Mammary epithelial cell (primary cell): ENCODE measurements at regions not wholly inside any gene's neighbourhood (a gene's known extent, or its start where the extent isn't known, plus 50 kb on each side); places are given as distances from the start of the nearest gene placed in this dataset.

Experiments used
- CTCF ChIP-seq, 2 donors: IDR thresholded peaks in 1 of 2; conservative IDR thresholded peaks in 1 of 2; 2 replicates each; pipeline ENCODE4 v1.5.1; 2011 to 2012; ENCODE audit warnings: inconsistent platforms in 2 of 2, low read length in 2 of 2, mild to moderate bottlenecking in 2 of 2, control low read depth in 1 of 2, low read depth in 1 of 2; ENCODE audit not compliant: insufficient read depth in 1 of 2; ENCODE audit errors: extremely low read depth in 1 of 2
- EZH2 ChIP-seq: IDR thresholded peaks from 2 replicates; pipeline ENCODE4 v1.6.1; 2012; ENCODE audit warnings: low read length, inconsistent platforms, borderline replicate concordance

GRCh38 chr2:10980071-10980470 lies 68.3 kb downstream of the KCNF1 start:
- TF ChIP-seq CTCF (conservative IDR thresholded peaks at IDR 0.05 in 1 of 2, IDR thresholded peaks at IDR 0.05 in 1 of 2; ENCODE audit: extremely low read depth in 1 of 2, insufficient read depth in 1 of 2, low read depth in 1 of 2, low read length in 2 of 2) (no peak), EZH2 (no peak)
